ENCODE measurements at regions not wholly inside any gene's neighbourhood (a gene's known extent, or its start where the extent isn't known, plus 50 kb on each side); places are given as distances from the start of the nearest gene placed in this dataset.

- H3K4me3 ChIP-seq (ENCODE audit: low read length) = peak overlapping the region; percentile 52
- H3K27me3 ChIP-seq (ENCODE audit: control insufficient read depth, insufficient read depth, low read length) = peaks cover 48% of the 10 kb centered on the region
- no peaks in the 10 kb centered on the region for H3K9me3 ChIP-seq (ENCODE audit: control insufficient read depth, low read depth, low read length)
- peaks cover 31% of the 10 kb centered on the region for H3K4me1 ChIP-seq (ENCODE audit: control insufficient read depth, low read depth, low read length)
- H3K9ac ChIP-seq (ENCODE audit: low read length) = peak overlapping the region; percentile 10
- no peak overlapping the region for H3K27ac ChIP-seq (ENCODE audit: low read length)
- H3K36me3 ChIP-seq (ENCODE audit: control insufficient read depth, low read depth, low read length) = no peaks in the 10 kb centered on the region
These were observed 299.6 kb upstream of the NFE2L3 start for GRCh38 chr7:25852211-25852938.

- Histone ChIP-seq H3K4me3 (ENCODE audit: low read length) (peak overlapping the region; percentile 52), H3K4me1 (ENCODE audit: control insufficient read depth, low read depth, low read length) (peaks cover 36% of the 10 kb centered on the region), H3K36me3 (ENCODE audit: control insufficient read depth, low read depth, low read length) (no peaks in the 10 kb centered on the region), H3K9ac (ENCODE audit: low read length) (no peak overlapping the region), H3K27me3 (ENCODE audit: control insufficient read depth, insufficient read depth, low read length) (peaks cover 53% of the 10 kb centered on the region), H3K9me3 (ENCODE audit: control insufficient read depth, low read depth, low read length) (no peaks in the 10 kb centered on the region), H3K27ac (ENCODE audit: low read length) (no peak overlapping the region)
These were observed 299.1 kb upstream of the NFE2L3 start for GRCh38 chr7:25852939-25853271.

GRCh38 chr7:25853314-25853713, 298.7 kb upstream of the NFE2L3 start:
- H3K4me1 ChIP-seq (ENCODE audit: control insufficient read depth, low read depth, low read length) = peaks cover 40% of the 10 kb centered on the region
- peak overlapping the region; percentile 52 for H3K4me3 ChIP-seq (ENCODE audit: low read length)
- H3K27me3 ChIP-seq (ENCODE audit: control insufficient read depth, insufficient read depth, low read length) = peaks cover 57% of the 10 kb centered on the region

GRCh38 chr7:25854059-25854458, 297.9 kb upstream of the NFE2L3 start:
- H3K4me3 ChIP-seq (ENCODE audit: low read length) = peak overlapping the region; percentile 44
- no peak overlapping the region for H3K27ac ChIP-seq (ENCODE audit: low read length)
- peaks cover 44% of the 10 kb centered on the region for H3K4me1 ChIP-seq (ENCODE audit: control insufficient read depth, low read depth, low read length)
- no peak overlapping the region for H3K9ac ChIP-seq (ENCODE audit: low read length)
- no peaks in the 10 kb centered on the region for H3K9me3 ChIP-seq (ENCODE audit: control insufficient read depth, low read depth, low read length)
- H3K27me3 ChIP-seq (ENCODE audit: control insufficient read depth, insufficient read depth, low read length) = peaks cover 65% of the 10 kb centered on the region
- H3K36me3 ChIP-seq (ENCODE audit: control insufficient read depth, low read depth, low read length) = no peaks in the 10 kb centered on the region

More at GRCh38 chr7:25853314-25853713, 298.7 kb upstream of the NFE2L3 start:
- no peaks in the 10 kb centered on the region for H3K36me3 ChIP-seq (ENCODE audit: control insufficient read depth, low read depth, low read length)
- H3K27ac ChIP-seq (ENCODE audit: low read length) = no peak overlapping the region
- no peak overlapping the region for H3K9ac ChIP-seq (ENCODE audit: low read length)
- no peaks in the 10 kb centered on the region for H3K9me3 ChIP-seq (ENCODE audit: control insufficient read depth, low read depth, low read length)

GRCh38 chr7:25854608-25855497, 297.1 kb upstream of the NFE2L3 start:
- H3K4me3 ChIP-seq (ENCODE audit: low read length) = peak overlapping the region; percentile 78
- H3K27me3 ChIP-seq (ENCODE audit: control insufficient read depth, insufficient read depth, low read length) = peaks cover 73% of the 10 kb centered on the region
- no peaks in the 10 kb centered on the region for H3K9me3 ChIP-seq (ENCODE audit: control insufficient read depth, low read depth, low read length)
- H3K36me3 ChIP-seq (ENCODE audit: control insufficient read depth, low read depth, low read length) = no peaks in the 10 kb centered on the region
- no peak overlapping the region for H3K9ac ChIP-seq (ENCODE audit: low read length)
- H3K4me1 ChIP-seq (ENCODE audit: control insufficient read depth, low read depth, low read length) = peaks cover 44% of the 10 kb centered on the region
- no peak overlapping the region for H3K27ac ChIP-seq (ENCODE audit: low read length)

GRCh38 chr7:25855854-25856782, 295.9 kb upstream of the NFE2L3 start:
- H3K27ac ChIP-seq (ENCODE audit: low read length) = peak overlapping the region; percentile 25
- peak overlapping the region; percentile 78 for H3K4me3 ChIP-seq (ENCODE audit: low read length)
- no peaks in the 10 kb centered on the region for H3K9me3 ChIP-seq (ENCODE audit: control insufficient read depth, low read depth, low read length)
- H3K27me3 ChIP-seq (ENCODE audit: control insufficient read depth, insufficient read depth, low read length) = peaks cover 85% of the 10 kb centered on the region
- peak overlapping the region; percentile 46 for H3K9ac ChIP-seq (ENCODE audit: low read length)
- no peaks in the 10 kb centered on the region for H3K36me3 ChIP-seq (ENCODE audit: control insufficient read depth, low read depth, low read length)
- H3K4me1 ChIP-seq (ENCODE audit: control insufficient read depth, low read depth, low read length) = peaks cover 44% of the 10 kb centered on the region

- Histone ChIP-seq H3K4me1 (ENCODE audit: control insufficient read depth, low read depth, low read length) (peaks cover 43% of the 10 kb centered on the region), H3K27ac (ENCODE audit: low read length) (no peak overlapping the region), H3K4me3 (ENCODE audit: low read length) (peak overlapping the region; percentile 78), H3K27me3 (ENCODE audit: control insufficient read depth, insufficient read depth, low read length) (peaks cover 85% of the 10 kb centered on the region), H3K9me3 (ENCODE audit: control insufficient read depth, low read depth, low read length) (no peaks in the 10 kb centered on the region), H3K36me3 (ENCODE audit: control insufficient read depth, low read depth, low read length) (no peaks in the 10 kb centered on the region), H3K9ac (ENCODE audit: low read length) (peak overlapping the region; percentile 68)
These were observed 294.5 kb upstream of the NFE2L3 start for GRCh38 chr7:25857376-25858067.

GRCh38 chr7:25858200-25858524, 293.8 kb upstream of the NFE2L3 start:
- Histone ChIP-seq H3K9ac (ENCODE audit: low read length) (no peak overlapping the region), H3K4me3 (ENCODE audit: low read length) (peak overlapping the region; percentile 78), H3K9me3 (ENCODE audit: control insufficient read depth, low read depth, low read length) (no peaks in the 10 kb centered on the region), H3K36me3 (ENCODE audit: control insufficient read depth, low read depth, low read length) (no peaks in the 10 kb centered on the region), H3K27ac (ENCODE audit: low read length) (no peak overlapping the region), H3K4me1 (ENCODE audit: control insufficient read depth, low read depth, low read length) (peaks cover 44% of the 10 kb centered on the region), H3K27me3 (ENCODE audit: control insufficient read depth, insufficient read depth, low read length) (peaks cover 82% of the 10 kb centered on the region)

- Histone ChIP-seq H3K27ac (ENCODE audit: low read length) (no peak overlapping the region), H3K4me3 (ENCODE audit: low read length) (peak overlapping the region; percentile 78), H3K9ac (ENCODE audit: low read length) (no peak overlapping the region), H3K4me1 (ENCODE audit: control insufficient read depth, low read depth, low read length) (peaks cover 44% of the 10 kb centered on the region), H3K36me3 (ENCODE audit: control insufficient read depth, low read depth, low read length) (no peaks in the 10 kb centered on the region), H3K27me3 (ENCODE audit: control insufficient read depth, insufficient read depth, low read length) (peaks cover 82% of the 10 kb centered on the region), H3K9me3 (ENCODE audit: control insufficient read depth, low read depth, low read length) (no peaks in the 10 kb centered on the region)
These were observed 293.2 kb upstream of the NFE2L3 start for GRCh38 chr7:25858525-25859411.
